Stimulated activated CD4-positive, alpha-beta T cell treated with anti-CD3 and anti-CD28 coated beads, Interleukin-15, amount 100 ng/mL, for 1 hour (primary cell): ENCODE measurements at regions not wholly inside any gene's neighbourhood (a gene's known extent, or its start where the extent isn't known, plus 50 kb on each side); places are given as distances from the start of the nearest gene placed in this dataset.
"Not testable (repeated sequence)": the region's sequence is repeated elsewhere in the genome, so short reads cannot be mapped to it uniquely, and the experiment has no call there.

ENCODE experiments used
- DNase-seq, 2 donors: peaks; one replicate each; pipeline ENCODE4 v3.0.0-alpha.2; 2020; ENCODE audit warnings: low read depth in 1 of 2, low spot score in 1 of 2

DNA sequence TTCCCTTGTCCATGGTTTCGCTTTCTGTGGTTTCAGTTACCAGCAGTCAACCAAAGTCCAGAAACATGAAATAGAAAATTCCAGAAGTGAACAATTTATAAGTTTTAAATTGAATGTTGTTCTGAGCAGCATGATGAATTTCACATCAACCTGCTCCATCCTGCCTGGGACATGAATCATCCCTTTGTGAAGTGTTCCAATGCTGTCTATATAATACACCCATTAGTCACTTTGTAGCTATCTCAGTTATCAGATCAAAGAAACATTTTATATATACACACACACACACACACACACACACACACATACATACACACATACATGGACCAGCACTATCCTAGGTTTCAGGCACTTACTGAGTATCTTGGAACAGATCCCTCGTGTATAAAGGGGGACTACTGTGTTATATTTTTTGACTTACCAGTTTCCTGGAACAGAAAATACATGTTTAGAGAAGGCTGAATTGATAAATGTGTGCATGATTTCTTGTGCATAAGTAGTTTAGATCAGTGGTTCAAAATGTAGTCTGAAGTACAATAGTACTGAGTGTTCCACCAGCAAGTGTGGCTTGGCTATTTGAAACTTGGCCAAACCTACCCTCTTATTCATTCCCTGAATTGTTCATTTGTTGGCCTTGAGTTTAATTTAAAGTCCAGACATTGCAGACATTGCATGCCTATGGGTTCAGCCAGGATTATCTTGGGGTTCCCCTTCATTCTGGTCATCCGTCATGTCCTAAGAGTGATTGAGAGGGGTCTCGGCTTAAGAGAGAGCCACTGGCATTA is 510.0 kb downstream of the GADD45G start:
- DNase-seq: no peak

DNA sequence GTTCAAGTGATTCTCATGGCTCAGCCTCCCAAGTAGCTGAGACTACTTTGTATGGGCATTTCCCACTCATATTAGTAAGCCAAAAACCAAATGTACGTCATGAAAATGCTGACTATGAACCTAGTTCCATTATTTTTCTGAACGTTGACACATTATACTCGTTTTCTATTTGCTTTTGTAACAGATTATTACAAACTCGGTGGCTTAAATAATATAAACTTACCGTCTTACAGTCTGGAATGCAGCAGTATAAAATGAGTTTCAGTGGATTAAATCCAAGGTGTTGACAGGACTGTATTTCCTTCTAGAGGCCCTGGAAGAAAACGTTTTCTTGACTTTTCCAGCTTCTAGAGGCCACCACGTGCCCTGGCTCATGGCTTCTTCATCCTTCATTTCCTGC is 517.0 kb downstream of the GADD45G start:
- no peak for DNase-seq

DNA sequence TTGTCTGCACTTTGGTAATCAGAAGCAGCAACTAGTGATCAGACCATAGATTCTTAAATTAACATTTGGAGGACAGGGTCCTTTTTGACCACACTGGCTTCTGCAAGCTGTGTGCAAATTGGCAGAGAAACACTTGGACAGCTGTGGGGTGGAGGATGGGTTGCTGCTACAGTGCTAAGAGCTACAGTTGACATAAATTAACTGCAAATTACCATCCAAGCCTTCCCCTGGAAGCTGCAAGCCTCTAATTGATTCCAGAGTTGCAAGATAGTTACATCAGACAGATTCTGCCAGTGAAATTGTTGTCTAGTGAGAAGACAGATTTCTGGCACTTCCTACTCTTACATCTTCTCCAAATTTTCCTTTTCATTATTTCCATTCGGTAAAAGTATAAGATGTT is 517.7 kb downstream of the DIRAS2 start:
- no peak for DNase-seq

DNA sequence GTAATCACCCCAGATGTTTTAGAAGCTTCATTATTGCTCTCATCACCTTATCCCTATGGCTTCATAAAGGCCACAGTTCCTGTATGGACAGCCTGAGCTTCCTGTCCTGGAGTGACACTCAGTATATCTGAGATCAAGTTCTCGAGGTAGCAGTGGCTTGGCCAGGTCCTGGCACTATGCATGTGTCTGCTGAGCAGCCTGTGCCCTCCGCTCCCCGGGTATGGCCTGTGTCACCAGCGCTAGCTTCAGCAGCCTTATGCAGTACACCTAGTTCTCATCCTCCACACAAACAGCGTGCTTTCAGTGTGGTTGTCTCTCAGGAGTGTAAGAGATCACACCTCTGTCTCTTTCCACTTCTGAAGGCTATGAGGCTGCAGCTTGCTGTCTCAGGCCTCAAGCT is 514.7 kb downstream of the DIRAS2 start:
- no peak for DNase-seq

DNA sequence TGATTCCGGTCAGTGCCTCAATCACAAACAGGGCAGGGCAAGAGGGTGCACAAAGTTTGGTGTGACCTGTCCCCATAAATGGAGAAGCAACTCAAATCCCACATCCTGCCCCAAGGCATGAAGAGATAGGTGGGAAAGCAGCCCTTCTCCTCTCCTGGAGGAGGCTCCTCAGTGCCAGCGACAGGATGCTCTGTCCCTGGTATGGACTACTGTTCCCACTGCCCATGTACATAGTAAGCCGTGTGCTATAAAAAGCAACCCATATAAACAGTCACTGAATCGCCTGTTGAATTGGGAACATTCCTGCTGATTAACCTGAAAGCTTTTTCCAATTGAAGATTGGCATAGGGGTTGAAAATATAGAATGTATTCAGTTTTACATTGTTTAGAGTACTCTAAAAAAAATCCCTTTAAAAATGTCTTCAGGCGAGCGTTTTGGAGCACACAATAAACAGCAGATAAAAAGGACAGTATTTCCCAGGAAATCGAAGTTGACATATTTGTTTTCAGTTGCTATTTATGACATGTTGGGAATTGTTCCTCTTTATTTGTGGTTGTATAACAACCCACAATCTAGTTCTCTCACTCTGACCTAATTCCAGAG is 513.9 kb downstream of the DIRAS2 start:
- DNase-seq: no peak

DNA sequence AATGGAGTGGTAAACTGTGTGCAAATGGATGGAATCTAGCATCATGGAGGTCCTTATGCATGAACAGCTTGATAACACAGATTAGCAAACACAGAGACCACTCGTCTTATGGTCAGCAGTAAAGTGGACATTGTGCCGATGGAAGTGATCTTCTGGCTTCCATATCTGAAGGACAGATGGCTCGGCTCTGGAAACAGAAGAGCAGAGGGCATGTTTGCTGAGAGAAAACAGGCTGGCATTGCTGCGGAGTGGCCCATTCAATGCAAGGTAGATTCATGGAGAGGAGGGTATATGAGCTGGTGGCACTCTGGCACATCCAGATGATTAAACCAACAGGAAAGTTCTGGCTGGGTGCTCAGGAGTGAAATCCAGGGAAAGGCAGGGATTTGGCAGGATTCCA is 513.2 kb downstream of the DIRAS2 start:
- no peak for DNase-seq

DNA sequence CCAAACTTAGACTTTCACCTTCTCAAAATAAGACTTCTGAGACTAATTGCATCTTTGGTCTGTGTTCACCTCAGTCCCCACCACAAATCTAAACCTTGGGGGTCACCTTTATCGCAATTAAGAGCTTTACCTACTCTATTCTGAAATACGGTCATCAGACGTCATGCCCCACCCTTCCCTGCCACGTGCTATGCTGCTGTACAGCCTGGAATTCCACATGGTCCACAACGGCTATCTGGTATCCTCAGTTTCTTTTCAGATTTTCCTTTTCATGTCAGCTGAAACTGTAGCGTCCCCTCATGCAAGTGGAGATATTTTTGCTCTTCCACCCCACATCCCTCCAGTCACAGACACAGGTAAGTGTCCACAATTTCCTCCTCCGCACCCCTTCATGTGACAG is 511.1 kb downstream of the DIRAS2 start:
- DNase-seq: no peak

DNA sequence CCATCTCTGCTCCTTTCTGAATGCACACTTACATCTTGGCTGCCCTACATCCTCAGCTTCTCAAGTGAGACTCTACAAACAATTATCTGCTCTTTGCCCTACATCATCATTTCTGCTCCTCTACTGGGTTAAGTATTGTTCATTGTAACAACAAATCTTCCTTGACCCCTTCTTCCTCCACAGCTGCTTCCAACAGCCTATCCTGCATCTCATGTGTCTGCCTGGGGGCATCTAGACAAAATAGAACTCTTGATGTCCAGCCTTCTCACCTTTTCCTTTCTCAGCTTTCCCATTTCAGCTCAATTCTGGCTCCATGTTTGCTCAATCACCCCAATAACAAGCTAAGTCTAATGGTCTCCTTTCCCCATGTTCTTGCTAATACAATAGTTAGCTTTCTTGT is 509.8 kb downstream of the DIRAS2 start:
- DNase-seq: no peak

DNA sequence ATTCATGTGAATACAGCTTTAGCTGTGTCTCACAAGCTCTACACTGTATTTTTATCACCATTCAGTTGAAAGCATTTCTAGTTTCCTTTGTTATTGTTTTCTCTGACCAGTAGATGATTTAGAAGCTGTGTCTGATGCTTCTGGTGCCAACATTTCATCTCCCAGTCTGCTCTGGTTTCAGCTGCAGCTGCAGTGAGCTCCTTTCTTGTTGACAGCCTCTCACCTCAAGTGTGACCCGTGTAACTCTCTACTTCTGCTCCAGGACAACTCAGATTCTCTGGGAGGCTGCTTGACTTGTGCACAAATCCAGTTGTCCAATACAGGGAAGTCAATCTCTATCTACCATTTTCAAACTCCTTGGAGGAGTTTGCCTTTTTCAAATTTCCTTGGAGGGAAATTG is 504.8 kb downstream of the DIRAS2 start:
- no peak for DNase-seq

- DNase-seq: no peak
Measured at GRCh38 chr9:90140131-90140818, 502.3 kb downstream of the DIRAS2 start.

- no peak for DNase-seq
Measured at GRCh38 chr9:90141723-90142122, 500.9 kb downstream of the DIRAS2 start.

- DNase-seq: peak in 1 of 2 donors; percentile 7
Measured at GRCh38 chr9:90142580-90142979, 500.0 kb downstream of the DIRAS2 start.

GRCh38 chr9:90147426-90147825 is 495.2 kb downstream of the DIRAS2 start:
- DNase-seq: no peak

DNA sequence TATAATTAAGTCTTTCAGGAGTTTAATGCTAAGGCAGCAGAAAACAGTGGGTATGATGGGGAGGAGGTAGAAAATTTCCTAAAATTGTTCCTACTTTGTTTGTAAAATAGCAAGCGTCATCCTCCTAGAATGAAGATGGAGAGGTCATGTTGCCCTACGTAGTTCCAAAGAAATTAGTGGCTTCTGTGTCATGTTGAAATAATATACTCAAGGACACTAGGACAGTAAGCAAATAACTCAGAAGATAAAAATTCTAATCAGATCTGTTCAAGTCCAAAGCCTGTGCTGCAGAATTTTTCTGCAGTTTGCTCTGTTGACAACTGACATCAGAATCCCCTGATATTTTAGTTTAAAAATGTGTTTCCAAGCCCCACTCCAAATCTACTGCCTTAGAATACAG is 486.3 kb downstream of the DIRAS2 start:
- DNase-seq: no peak

DNA sequence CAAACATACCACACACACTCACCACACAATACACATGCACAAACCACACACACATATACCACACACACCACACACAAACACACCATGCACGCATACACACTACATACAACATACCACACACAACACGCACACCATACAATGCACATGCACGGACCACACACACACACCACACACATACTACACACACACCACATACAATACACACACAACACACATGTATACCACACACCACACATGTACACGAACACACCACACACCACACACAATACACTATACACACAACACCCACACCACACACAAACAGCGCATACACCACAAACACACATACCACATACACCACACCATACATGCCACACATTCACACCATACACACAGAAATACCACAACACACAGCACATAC is 480.3 kb downstream of the DIRAS2 start:
- no peak for DNase-seq

DNA sequence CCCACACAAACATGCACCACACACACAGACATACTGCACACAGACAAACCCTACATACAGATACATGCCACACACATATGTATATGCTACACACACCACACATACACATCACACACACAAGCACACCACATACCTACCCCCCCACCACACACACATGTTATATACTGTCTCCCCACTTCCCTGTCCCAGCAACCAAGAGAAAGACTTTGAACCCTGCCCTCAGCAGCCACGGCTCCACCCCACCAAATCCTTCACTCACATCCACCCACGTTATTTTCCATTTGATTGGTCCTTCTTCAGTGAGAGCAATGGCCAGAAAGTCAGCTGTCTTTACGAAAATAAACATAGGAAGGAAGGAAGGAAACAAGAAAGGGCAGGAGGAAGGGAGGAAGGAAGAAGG is 479.8 kb downstream of the DIRAS2 start:
- no peak for DNase-seq

DNA sequence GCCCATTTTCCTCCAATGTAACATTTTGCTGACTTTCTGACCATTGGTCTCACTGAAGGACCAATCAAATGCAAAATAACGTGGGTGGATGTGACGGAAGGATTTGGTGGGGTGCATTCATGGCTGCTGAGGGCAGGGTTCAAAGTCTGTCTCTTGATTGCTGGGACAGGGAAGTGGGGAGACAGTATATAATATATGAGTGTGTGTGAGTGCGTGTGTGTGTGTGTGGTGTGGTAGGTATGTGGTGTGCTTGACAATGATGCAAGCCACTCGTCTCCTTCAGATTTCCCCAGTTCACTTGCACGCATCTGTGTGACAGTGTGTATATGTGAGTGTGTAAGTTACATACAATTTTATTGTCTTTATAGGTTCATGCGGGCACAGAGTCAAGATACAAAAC is 477.3 kb downstream of the DIRAS2 start:
- no peak for DNase-seq

DNA sequence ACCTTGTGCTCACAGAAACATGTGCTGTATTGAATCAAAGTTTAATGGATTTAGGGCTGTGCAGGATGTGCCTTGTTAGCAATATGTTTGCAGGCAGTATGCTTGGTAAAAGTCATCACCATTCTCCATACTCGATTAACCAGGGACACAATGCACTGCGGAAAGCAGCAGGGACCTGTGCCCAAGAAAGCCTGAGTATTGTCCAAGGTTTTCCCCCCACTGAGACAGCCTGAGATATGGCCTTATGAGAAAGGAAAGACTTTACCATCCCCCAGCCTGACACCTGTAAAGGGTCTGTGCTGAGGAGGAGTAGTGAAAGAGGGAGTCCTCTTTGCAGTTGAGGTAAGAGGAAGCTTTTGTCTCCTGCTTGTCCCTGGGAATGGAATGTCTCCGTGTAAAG is 476.2 kb downstream of the DIRAS2 start:
- not testable (repeated sequence) for DNase-seq

DNA sequence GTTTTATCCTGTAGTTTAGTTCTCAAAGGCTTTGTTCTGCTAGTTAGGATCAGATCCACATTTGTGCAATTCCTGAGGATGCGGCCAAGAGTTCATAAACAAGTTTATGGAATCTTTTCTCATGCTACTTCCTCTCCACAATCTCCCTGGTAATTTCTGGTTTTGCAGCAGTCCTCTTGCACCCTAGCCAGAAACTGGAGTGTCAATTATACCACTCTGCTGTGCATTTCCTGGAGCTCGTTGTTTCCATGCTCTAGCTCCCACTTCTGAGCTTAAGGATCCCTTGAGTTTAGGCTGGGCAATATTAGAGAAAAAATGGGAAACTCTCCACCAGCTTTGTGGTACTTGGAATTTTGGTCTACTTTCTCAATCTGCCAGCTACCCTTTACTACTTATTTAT is 474.7 kb downstream of the DIRAS2 start:
- DNase-seq: no peak

GRCh38 chr9:90169490-90169889 is 473.1 kb downstream of the DIRAS2 start:
- DNase-seq: no peak

DNA sequence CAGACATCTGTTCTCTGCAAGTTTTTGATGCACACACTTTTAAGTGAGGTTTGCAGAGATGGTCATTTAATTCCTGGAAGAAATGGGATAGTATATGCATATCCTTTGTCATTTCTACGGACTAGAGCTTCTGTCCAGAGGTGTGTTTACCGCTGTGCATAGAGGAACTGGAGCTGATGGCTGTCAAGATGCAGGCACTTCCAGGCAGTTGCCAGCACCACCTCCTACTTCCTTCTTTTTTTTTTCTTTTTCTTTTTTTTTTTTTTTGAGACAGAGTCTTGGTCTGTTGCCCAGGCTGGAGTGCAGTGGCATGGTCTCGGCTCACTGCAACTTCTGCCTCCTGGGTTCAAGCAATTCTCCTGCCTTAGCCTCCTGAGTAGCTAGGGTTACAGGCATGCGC is 468.7 kb downstream of the DIRAS2 start:
- DNase-seq: not testable (repeated sequence)

- DNase-seq: not testable (repeated sequence)
Measured at GRCh38 chr9:90174346-90174745, 468.3 kb downstream of the DIRAS2 start.
